ENCODE measurements at regions not wholly inside any gene's neighbourhood (a gene's known extent, or its start where the extent isn't known, plus 50 kb on each side); places are given as distances from the start of the nearest gene placed in this dataset.

DNA sequence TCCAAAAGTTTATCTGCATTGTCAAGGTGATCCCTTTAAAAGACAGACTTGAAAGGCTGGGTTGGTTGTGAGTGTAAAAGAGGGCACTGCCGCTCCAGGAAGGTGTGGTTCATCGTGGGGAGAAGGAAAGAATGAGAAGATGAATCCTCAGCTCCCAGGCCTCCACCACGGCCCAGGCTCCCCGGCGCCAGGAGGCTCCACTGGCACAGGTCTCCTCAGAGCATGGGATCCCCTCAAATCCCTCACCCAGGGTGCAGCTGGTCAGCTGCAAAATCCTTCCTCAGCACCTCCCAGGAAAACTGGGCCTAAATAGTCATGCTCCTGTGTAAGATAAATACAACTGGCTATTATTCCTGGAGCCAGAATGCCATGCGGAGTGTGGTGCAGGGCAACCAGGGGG is 221.1 kb downstream of the ZNF516 start:
- no peak for TF ChIP-seq EZH2 (IDR thresholded peaks at IDR 0.05; ENCODE audit: insufficient read depth, low read length)
- TF ChIP-seq, protein P1, sequence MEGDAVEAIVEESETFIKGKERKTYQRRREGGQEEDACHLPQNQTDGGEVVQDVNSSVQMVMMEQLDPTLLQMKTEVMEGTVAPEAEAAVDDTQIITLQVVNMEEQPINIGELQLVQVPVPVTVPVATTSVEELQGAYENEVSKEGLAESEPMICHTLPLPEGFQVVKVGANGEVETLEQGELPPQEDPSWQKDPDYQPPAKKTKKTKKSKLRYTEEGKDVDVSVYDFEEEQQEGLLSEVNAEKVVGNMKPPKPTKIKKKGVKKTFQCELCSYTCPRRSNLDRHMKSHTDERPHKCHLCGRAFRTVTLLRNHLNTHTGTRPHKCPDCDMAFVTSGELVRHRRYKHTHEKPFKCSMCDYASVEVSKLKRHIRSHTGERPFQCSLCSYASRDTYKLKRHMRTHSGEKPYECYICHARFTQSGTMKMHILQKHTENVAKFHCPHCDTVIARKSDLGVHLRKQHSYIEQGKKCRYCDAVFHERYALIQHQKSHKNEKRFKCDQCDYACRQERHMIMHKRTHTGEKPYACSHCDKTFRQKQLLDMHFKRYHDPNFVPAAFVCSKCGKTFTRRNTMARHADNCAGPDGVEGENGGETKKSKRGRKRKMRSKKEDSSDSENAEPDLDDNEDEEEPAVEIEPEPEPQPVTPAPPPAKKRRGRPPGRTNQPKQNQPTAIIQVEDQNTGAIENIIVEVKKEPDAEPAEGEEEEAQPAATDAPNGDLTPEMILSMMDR (IDR thresholded peaks at IDR 0.05; ENCODE audit: insufficient read depth, low read depth, low read length), result no peak

Data from astrocyte (in vitro differentiated cells and primary cell).